HG03469 (cell line): ENCODE measurements at regions not wholly inside any gene's neighbourhood (a gene's known extent, or its start where the extent isn't known, plus 50 kb on each side); places are given as distances from the start of the nearest gene placed in this dataset.
"Not testable (repeated sequence)": the region's sequence is repeated elsewhere in the genome, so short reads cannot be mapped to it uniquely, and the experiment has no call there.

Experiments used
- ATAC-seq: cut with Tn5 transposase; IDR thresholded peaks from one replicate; pipeline ENCODE4 v1.9.1; 2021; ENCODE audit warnings: mild to moderate bottlenecking, moderate library complexity, moderate number of reproducible peaks; ENCODE audit not compliant: unreplicated experiment

GRCh38 chr6:71822625-71823024, 63.7 kb upstream of the RIMS1 start:
- ATAC-seq: no peak

GRCh38 chr6:71832110-71832764, 54.1 kb upstream of the RIMS1 start:
- ATAC-seq: not testable (repeated sequence)
